CD8-positive, alpha-beta memory T cell (primary cell): ENCODE measurements at regions not wholly inside any gene's neighbourhood (a gene's known extent, or its start where the extent isn't known, plus 50 kb on each side); places are given as distances from the start of the nearest gene placed in this dataset.

Experiments
- CTCF ChIA-PET: fragments of 350-600 bp; sonication (Branson Sonifier 250); formaldehyde crosslinking; loops from one replicate; lab custom pipeline; 2021; ENCODE audit warnings: antibody characterized with exemption; lab: Charles Lee
- POLR2A ChIA-PET: fragments of 350-600 bp; sonication (Branson Sonifier 250); formaldehyde crosslinking; loops from one replicate; lab custom pipeline; 2021; ENCODE audit warnings: antibody characterized with exemption; lab: Charles Lee
- DNase-seq, 5 donors: peaks; one replicate each; pipeline versions ENCODE4 v3.0.0 to v3.0.0-alpha.2; 2020 to 2022; ENCODE audit warnings: mixed read lengths in 1 of 5
- H3K27ac ChIP-seq: one replicate; pipeline ENCODE4 v1.7.0; 2013; ENCODE audit warnings: low read depth, mild to moderate bottlenecking, low read length, moderate library complexity
- H3K27me3 ChIP-seq: 2 replicates; pipeline ENCODE4 v1.7.0; 2013; ENCODE audit warnings: low read length, mild to moderate bottlenecking; ENCODE audit not compliant: insufficient read depth, poor library complexity, severe bottlenecking
- H3K36me3 ChIP-seq: 2 replicates; pipeline ENCODE4 v1.7.0; 2013; ENCODE audit warnings: mild to moderate bottlenecking, low read length, moderate library complexity; ENCODE audit not compliant: insufficient read depth
- H3K4me1 ChIP-seq: 2 replicates; pipeline ENCODE4 v1.7.0; 2013; ENCODE audit warnings: mild to moderate bottlenecking, low read length, moderate library complexity; ENCODE audit not compliant: insufficient read depth
- H3K4me3 ChIP-seq: 2 replicates; pipeline ENCODE4 v1.7.0; 2013; ENCODE audit warnings: mild to moderate bottlenecking, low read length
- H3K9me3 ChIP-seq: 2 replicates; pipeline ENCODE4 v1.7.0; 2013; ENCODE audit warnings: mild to moderate bottlenecking, low read length
- H3K27ac Mint-ChIP-seq, 8 donors: one replicate each; pipeline ENCODE4 v1.8.0; 2020 to 2021; ENCODE audit warnings: mixed read lengths in 8 of 8, mild to moderate bottlenecking in 6 of 8, inconsistent platforms in 3 of 8, moderate library complexity in 3 of 8
- H3K27me3 Mint-ChIP-seq, 2 donors: one replicate each; pipeline ENCODE4 v1.8.0; 2020 to 2021; ENCODE audit warnings: mixed read lengths in 2 of 2, mild to moderate bottlenecking in 1 of 2, moderate library complexity in 1 of 2
- H3K36me3 Mint-ChIP-seq, 3 donors: one replicate each; pipeline ENCODE4 v1.8.0; 2020 to 2021; ENCODE audit warnings: mixed read lengths in 3 of 3, inconsistent platforms in 1 of 3, mild to moderate bottlenecking in 1 of 3
- H3K4me1 Mint-ChIP-seq, 3 donors: one replicate each; pipeline ENCODE4 v1.8.0; 2020 to 2021; ENCODE audit warnings: mixed read lengths in 3 of 3, inconsistent platforms in 1 of 3, mild to moderate bottlenecking in 1 of 3
- H3K4me3 Mint-ChIP-seq, 7 donors: one replicate each; pipeline ENCODE4 v1.8.0; 2020 to 2021; ENCODE audit warnings: mixed read lengths in 7 of 7, mild to moderate bottlenecking in 6 of 7, moderate library complexity in 4 of 7, inconsistent platforms in 2 of 7
- H3K9me3 Mint-ChIP-seq, 5 donors: one replicate each; pipeline ENCODE4 v1.8.0; 2020 to 2022; ENCODE audit warnings: mixed read lengths in 5 of 5, mild to moderate bottlenecking in 3 of 5, moderate library complexity in 2 of 5, inconsistent platforms in 1 of 5

DNA sequence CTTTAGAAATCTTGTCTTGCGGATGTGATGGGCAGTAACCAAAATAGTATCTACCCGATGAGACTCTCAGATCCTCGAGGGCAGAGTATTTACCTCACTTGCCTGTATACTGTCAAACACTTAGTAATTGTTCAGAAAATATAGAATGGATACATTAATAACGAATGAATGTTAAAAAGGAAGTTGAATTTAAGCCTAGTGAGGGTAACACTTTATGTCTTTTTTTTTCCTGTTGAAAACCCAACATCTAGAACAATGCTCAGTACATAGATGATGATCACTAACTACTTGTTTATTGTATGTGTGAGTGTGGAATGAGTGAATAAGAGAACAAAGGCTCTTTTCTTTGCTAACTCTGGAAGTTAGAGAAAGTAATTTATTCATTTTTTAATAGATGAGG, 195.7 kb downstream of the MIAT start:
- ChIA-PET POLR2A (no interaction called here), CTCF (no interaction called here)
- Histone ChIP-seq H3K4me3 (no peak overlapping the region), H3K27me3 (no peaks in the 10 kb centered on the region), H3K9me3 (no peaks in the 10 kb centered on the region), H3K36me3 (no peaks in the 10 kb centered on the region), H3K27ac (no peak overlapping the region), H3K4me1 (no peaks in the 10 kb centered on the region)
- Mint-ChIP-seq H3K27me3 (no peaks in the 10 kb centered on the region), H3K36me3 (peaks cover 7 to 21% (median 10%) of the 10 kb centered on the region in 3 donors), H3K4me1 (no peaks in the 10 kb centered on the region), H3K4me3 (no peak overlapping the region), H3K9me3 (no peaks in the 10 kb centered on the region), H3K27ac (no peak overlapping the region)
- DNase-seq = no peak

DNA sequence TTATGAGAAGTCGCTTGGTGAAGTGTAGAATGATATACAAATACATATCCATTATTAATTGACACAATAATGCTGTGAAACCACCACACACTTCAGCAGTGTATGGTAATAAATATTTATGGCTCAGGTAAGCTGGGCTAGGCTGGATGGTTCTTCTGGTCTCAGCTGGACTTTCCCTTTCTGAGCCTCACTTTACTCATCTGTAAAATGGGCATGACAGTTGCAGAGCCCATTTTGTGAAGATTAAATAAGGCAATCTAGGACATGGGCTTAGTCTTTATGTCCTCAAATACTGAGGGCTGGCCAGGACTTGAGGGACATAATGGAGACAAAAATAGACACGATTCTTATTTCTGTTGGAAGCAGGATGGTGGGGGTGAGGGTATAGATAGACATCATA, 196.1 kb downstream of the MIAT start:
- Mint-ChIP-seq H3K4me1 (no peaks in the 10 kb centered on the region), H3K4me3 (no peak overlapping the region), H3K27ac (peak overlapping the region in 1 of 8 donors; percentile 8), H3K27me3 (no peaks in the 10 kb centered on the region), H3K9me3 (no peaks in the 10 kb centered on the region), H3K36me3 (peaks cover 7 to 21% (median 10%) of the 10 kb centered on the region in 3 donors)
- ChIA-PET POLR2A (no interaction called here), CTCF (no interaction called here)
- Histone ChIP-seq H3K36me3 (no peaks in the 10 kb centered on the region), H3K9me3 (no peaks in the 10 kb centered on the region), H3K27ac (no peak overlapping the region), H3K4me1 (no peaks in the 10 kb centered on the region), H3K4me3 (no peak overlapping the region), H3K27me3 (no peaks in the 10 kb centered on the region)
- no peak for DNase-seq

DNA sequence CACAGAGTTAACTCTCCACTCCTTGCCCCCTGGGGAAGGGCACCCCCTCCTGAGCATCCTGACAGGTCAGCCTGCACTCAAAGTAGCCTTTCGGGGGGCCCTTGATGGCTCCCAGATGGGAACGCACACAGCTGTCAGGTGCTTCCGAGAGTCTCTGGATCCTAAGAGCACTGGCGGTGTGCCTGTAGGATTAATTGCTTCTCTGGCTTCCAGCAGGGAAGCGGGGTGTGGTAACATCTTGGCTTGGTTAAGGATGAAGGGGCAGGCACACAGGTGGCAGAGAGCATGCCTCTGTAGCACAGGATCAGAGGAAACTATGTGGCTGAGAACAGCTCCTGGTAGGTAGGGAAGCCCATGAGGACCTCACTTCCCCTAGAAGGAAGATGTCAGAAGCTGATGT, 199.8 kb downstream of the MIAT start:
- H3K36me3 ChIP-seq = no peaks in the 10 kb centered on the region
- POLR2A ChIA-PET = no interaction called here
- Mint-ChIP-seq H3K27ac (no peak overlapping the region), H3K4me1 (no peaks in the 10 kb centered on the region), H3K9me3 (no peaks in the 10 kb centered on the region), H3K36me3 (peaks cover 7 to 32% (median 16%) of the 10 kb centered on the region in 3 donors), H3K4me3 (no peak overlapping the region), H3K27me3 (no peaks in the 10 kb centered on the region)
- H3K4me1 ChIP-seq = no peaks in the 10 kb centered on the region
- DNase-seq = no peak
- H3K9me3 ChIP-seq = no peaks in the 10 kb centered on the region
- no peak overlapping the region for H3K4me3 ChIP-seq
- H3K27me3 ChIP-seq = no peaks in the 10 kb centered on the region
- no peak overlapping the region for H3K27ac ChIP-seq
- CTCF ChIA-PET = no interaction called here

DNA sequence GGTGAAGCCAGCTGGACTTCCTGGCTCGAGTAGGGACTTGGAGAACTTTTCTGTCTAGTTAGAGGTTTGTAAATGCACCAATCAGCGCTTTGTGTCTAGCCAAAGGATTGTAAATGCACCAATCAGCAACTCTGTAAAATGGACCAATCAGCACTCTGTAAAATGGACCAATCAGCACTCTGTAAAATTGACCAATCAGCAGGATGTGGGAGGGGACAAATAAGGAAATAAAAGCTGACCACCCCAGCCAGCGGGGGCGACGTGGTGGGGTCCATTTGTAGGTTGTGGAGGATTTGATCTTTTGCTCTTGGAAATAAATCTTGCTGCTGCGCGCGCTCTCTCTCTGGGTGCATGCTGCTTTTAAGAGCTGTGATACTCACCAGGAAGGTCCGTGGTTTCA, 202.9 kb downstream of the MIAT start:
- peaks cover 12 to 33% (median 20%) of the 10 kb centered on the region in 3 donors for H3K36me3 Mint-ChIP-seq
- ChIA-PET CTCF (no interaction called here), POLR2A (no interaction called here)

DNA sequence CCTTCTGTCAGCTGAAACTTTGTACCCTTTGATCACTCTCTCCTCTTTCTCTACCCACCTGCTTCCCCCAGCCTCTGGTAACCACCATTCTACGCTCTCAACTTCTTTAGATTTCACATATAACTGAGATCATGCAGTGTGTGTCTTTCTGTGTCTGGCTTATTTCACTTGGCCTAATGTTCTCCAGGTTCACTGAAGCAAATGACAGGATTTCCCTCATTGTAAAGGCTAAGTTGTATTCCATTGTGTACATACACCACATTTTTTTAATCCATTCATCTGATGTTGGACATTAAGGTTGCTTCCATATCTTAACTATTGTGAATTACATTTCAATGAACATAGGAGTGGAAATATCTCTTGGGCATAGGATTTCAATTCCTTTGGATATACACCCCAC, 207.6 kb downstream of the MIAT start:
- ChIA-PET POLR2A (no interaction called here), CTCF (no interaction called here)
- no peak for DNase-seq
- Mint-ChIP-seq H3K36me3 (peaks cover 45 to 55% (median 45%) of the 10 kb centered on the region in 3 donors), H3K4me3 (no peak overlapping the region), H3K27me3 (no peaks in the 10 kb centered on the region), H3K9me3 (peaks cover 0 to 5% (median 3%) of the 10 kb centered on the region in 5 donors), H3K27ac (peak overlapping the region in 1 of 8 donors; percentile 39), H3K4me1 (no peaks in the 10 kb centered on the region)
- H3K27ac ChIP-seq = no peak overlapping the region
- H3K36me3 ChIP-seq = no peaks in the 10 kb centered on the region
- H3K4me3 ChIP-seq = no peak overlapping the region
- H3K9me3 ChIP-seq = no peaks in the 10 kb centered on the region
- H3K4me1 ChIP-seq = no peaks in the 10 kb centered on the region
- no peaks in the 10 kb centered on the region for H3K27me3 ChIP-seq

More for the DNA sequence above, 202.9 kb downstream of the MIAT start:
- H3K9me3 ChIP-seq = no peaks in the 10 kb centered on the region
- H3K4me1 ChIP-seq = no peaks in the 10 kb centered on the region
- H3K27ac ChIP-seq = no peak overlapping the region
- no peak for DNase-seq
- Mint-ChIP-seq H3K9me3 (no peaks in the 10 kb centered on the region), H3K4me1 (no peaks in the 10 kb centered on the region), H3K27me3 (no peaks in the 10 kb centered on the region), H3K4me3 (no peak overlapping the region), H3K27ac (no peak overlapping the region)
- H3K27me3 ChIP-seq = no peaks in the 10 kb centered on the region
- no peak overlapping the region for H3K4me3 ChIP-seq
- no peaks in the 10 kb centered on the region for H3K36me3 ChIP-seq

DNA sequence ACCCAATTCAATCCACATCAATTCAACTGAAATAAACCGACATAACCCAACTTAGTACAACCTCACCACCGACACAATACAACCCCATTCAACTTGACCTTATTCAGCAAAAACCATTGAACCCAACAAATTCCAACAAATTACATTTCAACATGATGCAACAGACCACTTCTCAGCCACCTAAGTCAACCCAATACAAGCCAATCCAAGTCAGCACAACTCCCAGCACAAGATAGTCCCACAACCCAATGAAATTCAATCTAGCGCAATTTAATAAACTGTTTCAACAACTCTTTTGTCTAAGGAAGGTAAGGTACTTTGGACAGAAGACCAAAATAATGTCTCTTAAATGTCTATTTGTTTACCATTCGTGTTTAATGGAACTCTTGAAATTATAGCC, 226.0 kb downstream of the MIAT start:
- Mint-ChIP-seq H3K9me3 (no peaks in the 10 kb centered on the region), H3K4me3 (no peak overlapping the region), H3K36me3 (peaks cover 31 to 44% (median 39%) of the 10 kb centered on the region in 3 donors), H3K27me3 (no peaks in the 10 kb centered on the region), H3K4me1 (no peaks in the 10 kb centered on the region), H3K27ac (no peak overlapping the region)
- no peaks in the 10 kb centered on the region for H3K36me3 ChIP-seq
- DNase-seq = no peak
- H3K27me3 ChIP-seq = no peaks in the 10 kb centered on the region
- no peak overlapping the region for H3K27ac ChIP-seq
- CTCF ChIA-PET = no interaction called here
- H3K9me3 ChIP-seq = no peaks in the 10 kb centered on the region
- H3K4me1 ChIP-seq = no peaks in the 10 kb centered on the region
- POLR2A ChIA-PET = no interaction called here
- H3K4me3 ChIP-seq = no peak overlapping the region

DNA sequence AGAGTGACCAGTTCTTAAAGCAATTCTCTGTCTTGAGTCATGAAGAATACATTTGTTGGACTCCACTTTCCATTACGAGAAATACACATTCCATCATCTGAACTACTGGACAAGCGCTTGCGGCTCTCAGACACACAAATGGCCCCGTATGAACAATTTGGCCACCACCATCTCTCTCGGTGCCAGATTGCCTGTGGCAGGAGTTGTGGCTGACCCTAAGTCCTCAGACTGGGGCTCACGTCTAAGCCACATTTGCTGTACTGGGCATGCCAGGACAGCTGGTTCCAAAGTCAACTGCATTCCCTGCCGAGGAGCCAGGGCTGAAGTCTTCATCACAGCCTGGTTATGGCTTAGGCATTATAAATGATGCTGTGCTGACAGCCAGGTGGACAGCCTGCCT, 227.5 kb downstream of the MIAT start:
- Mint-ChIP-seq H3K27me3 (no peaks in the 10 kb centered on the region), H3K36me3 (peaks cover 25 to 37% (median 28%) of the 10 kb centered on the region in 3 donors), H3K4me3 (no peak overlapping the region), H3K9me3 (no peaks in the 10 kb centered on the region), H3K27ac (no peak overlapping the region), H3K4me1 (no peaks in the 10 kb centered on the region)
- no peaks in the 10 kb centered on the region for H3K27me3 ChIP-seq
- no peak overlapping the region for H3K27ac ChIP-seq
- no peaks in the 10 kb centered on the region for H3K9me3 ChIP-seq
- no peak overlapping the region for H3K4me3 ChIP-seq
- H3K36me3 ChIP-seq = no peaks in the 10 kb centered on the region
- ChIA-PET POLR2A (no interaction called here), CTCF (no interaction called here)
- DNase-seq = no peak
- no peaks in the 10 kb centered on the region for H3K4me1 ChIP-seq

DNA sequence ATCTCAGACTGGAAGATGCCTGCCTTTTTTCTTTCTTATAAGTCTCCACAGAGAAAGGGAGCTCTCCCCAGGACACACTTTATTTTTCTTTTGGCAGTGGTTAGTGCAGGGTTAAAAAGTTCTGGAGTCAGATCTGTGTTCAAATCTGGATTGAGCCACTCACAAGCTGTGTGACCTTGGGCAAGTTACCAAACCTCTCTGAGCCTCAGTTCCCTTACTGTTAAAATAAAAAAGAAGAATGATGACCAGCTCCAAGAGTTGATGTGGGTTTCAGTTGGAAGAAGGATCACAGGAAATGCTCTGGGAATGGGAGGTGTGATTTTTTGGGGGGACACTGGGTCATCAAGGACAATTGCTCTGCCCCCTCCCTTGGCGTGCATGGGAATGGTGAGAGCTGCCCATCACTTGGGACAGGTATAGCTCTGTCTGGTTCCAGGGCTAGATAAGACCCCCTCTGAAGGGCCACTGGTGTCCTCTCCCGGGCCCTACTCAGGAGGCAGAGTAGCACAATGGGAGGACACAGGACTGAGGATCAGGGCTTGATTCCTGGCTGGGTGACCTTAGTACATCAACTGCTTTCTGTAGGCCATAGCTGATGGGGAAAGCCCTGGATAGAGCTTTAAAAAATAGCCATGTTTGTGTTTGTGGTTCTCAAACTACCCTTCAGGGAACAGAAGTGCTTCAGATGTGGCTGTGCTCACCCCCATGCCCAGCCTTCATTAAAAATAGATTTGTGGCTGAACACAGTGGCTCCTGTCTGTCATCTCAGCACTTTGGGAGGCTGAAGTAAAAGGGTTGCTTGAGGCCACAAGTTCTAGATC, 228.3 kb downstream of the MIAT start:
- Histone ChIP-seq H3K4me1 (no peaks in the 10 kb centered on the region), H3K9me3 (no peaks in the 10 kb centered on the region), H3K36me3 (no peaks in the 10 kb centered on the region), H3K27ac (no peak overlapping the region), H3K4me3 (no peak overlapping the region), H3K27me3 (no peaks in the 10 kb centered on the region)
- POLR2A ChIA-PET = no interaction called here
- CTCF ChIA-PET = no interaction called here
- no peaks in the 10 kb centered on the region for H3K4me1 Mint-ChIP-seq
- no peak overlapping the region for H3K4me3 Mint-ChIP-seq
- DNase-seq = no peak
- peaks cover 23 to 35% (median 28%) of the 10 kb centered on the region in 3 donors for H3K36me3 Mint-ChIP-seq
- no peaks in the 10 kb centered on the region for H3K9me3 Mint-ChIP-seq
- no peaks in the 10 kb centered on the region for H3K27me3 Mint-ChIP-seq
- H3K27ac Mint-ChIP-seq = no peak overlapping the region
